Mesodermal cell (in vitro differentiated cells): ENCODE measurements at regions not wholly inside any gene's neighbourhood (a gene's known extent, or its start where the extent isn't known, plus 50 kb on each side); places are given as distances from the start of the nearest gene placed in this dataset.

Experiments
- H3K27ac ChIP-seq: 2 replicates; pipeline ENCODE4 v1.7.0; 2013; ENCODE audit warnings: mild to moderate bottlenecking, low read depth, low read length, moderate library complexity; ENCODE audit not compliant: severe bottlenecking
- H3K36me3 ChIP-seq: 2 replicates; pipeline ENCODE4 v1.7.1; 2013; ENCODE audit warnings: mild to moderate bottlenecking, low read length, moderate library complexity; ENCODE audit not compliant: control insufficient read depth, insufficient read depth
- H3K4me1 ChIP-seq: one replicate; pipeline ENCODE4 v1.7.1; 2013; ENCODE audit warnings: mild to moderate bottlenecking, low read length; ENCODE audit not compliant: insufficient read depth, control insufficient read depth, poor library complexity, severe bottlenecking
- H3K4me3 ChIP-seq: 2 replicates; pipeline ENCODE4 v1.7.0; 2013; ENCODE audit warnings: low read length, control low read depth, mild to moderate bottlenecking; ENCODE audit not compliant: insufficient read depth, poor library complexity, severe bottlenecking; ENCODE audit errors: extremely low read depth
- H3K9me3 ChIP-seq: 2 replicates; pipeline ENCODE4 v1.7.1; 2013; ENCODE audit warnings: mild to moderate bottlenecking, low read length, moderate library complexity; ENCODE audit not compliant: control insufficient read depth
- WGBS, 2 experiments: methylation state at CpG; one replicate each; pipeline ENCODE4 v1.1.5; 2013; ENCODE audit warnings: missing lambda C conversion rate in 2 of 2; ENCODE audit not compliant: insufficient coverage in 2 of 2; 5-methylcytosine and 5-hydroxymethylcytosine counted together

DNA sequence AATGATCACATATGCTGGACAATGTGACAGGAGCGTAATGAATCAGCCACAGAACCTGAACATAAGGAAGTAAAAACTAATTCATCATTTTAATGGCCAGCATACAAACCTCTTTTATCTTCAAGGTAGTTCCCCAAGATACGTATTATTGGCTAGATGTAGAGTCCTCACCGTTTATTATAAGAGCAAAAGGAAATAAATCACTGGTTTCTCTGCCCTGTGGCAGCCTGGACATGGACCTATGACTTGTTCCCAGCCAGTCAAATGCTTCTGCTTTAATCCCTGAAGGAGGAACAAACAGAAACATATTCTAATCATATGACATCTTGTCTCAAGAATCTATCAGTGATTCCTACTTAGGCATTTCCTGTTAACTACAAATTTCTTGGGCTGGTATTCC lies 86.8 kb upstream of the FAM241A start:
- no peaks in the 10 kb centered on the region for H3K9me3 ChIP-seq
- no peaks in the 10 kb centered on the region for H3K36me3 ChIP-seq
- H3K27ac ChIP-seq, result no peak overlapping the region
- H3K4me1 ChIP-seq, result peaks cover 10% of the 10 kb centered on the region
- H3K4me3 ChIP-seq, result no peak overlapping the region
- WGBS, 2 experiments, result 83 to 100% methylated on average over 2 of the region's 3 CpGs

DNA sequence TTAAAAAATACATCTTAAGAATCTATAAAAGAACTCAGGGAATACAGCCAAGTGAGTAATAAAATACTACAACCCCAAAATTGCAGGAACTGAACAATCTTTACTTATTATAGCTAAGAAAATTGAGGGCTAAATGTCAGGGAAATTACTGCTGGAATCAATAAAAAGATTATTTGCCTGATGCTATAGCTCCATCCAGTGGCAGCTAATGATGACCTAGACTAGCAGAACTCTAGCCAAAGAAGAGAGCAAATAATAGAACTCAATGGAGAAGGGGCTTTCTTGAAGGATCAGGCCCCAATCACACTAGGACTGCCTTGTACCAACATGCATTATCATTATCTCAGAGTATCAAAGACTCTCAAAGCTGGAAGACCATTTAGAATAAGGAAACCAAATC lies 85.0 kb upstream of the FAM241A start:
- H3K4me3 ChIP-seq, result no peak overlapping the region
- H3K9me3 ChIP-seq, result no peaks in the 10 kb centered on the region
- H3K27ac ChIP-seq, result no peak overlapping the region
- H3K36me3 ChIP-seq, result no peaks in the 10 kb centered on the region
- H3K4me1 ChIP-seq, result peaks cover 8% of the 10 kb centered on the region

DNA sequence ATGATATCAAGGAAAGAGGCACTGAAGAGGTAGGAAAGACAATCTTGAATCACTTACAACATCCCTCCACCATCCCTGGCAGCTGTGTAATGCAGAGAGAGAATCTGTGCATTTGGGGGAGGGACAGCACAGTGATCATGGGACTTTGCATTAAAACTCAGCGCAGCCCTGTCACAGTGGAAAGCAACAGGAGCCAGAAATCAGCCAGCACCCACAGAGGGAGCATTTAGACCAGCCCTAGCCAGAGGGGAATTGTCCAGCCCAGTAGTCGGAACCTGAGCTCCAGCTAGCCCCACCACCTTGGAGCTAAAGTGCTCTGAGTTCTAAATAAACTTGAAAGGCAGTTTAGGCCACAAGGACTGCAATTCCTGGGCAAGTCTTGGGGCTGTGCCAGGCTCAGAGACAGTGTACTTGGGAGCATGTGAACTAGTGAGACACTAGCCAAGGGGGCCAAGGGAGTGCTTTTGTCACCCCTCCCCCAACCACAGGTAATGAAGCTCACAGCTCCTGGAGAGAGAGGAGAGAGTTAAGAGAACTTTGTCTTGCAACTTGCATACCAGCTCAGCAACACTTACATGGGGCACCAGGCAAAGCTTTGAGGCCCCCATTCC lies 83.9 kb upstream of the FAM241A start:
- Histone ChIP-seq H3K9me3 (no peaks in the 10 kb centered on the region), H3K36me3 (no peaks in the 10 kb centered on the region), H3K27ac (no peak overlapping the region), H3K4me1 (peaks cover 8% of the 10 kb centered on the region), H3K4me3 (no peak overlapping the region)
- WGBS, 2 experiments, result 69 to 80% methylated on average over 1 to 2 of the region's 2 CpGs

DNA sequence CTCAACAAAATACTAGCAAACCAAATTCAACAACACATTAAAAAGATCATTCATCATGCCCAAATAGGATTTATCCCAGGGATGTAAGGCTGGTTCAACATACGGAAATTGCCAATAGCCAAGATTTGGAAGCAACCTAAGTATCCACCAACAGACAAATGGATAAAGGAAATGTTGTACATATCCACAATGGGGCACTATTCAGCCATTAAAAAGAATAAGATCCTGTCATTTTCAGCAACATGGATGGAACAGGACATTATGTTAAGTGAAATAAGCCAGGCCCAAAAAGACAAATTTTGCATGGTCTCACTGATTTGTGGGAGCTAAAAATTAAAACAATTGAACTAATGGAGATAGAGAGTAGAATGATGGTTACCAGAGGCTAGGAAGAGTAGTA lies 82.0 kb upstream of the FAM241A start:
- no peak overlapping the region for H3K27ac ChIP-seq
- H3K4me3 ChIP-seq, result no peak overlapping the region
- no CpG with 5 or more reads among the region's 1 CpG for WGBS, 2 experiments
- no peaks in the 10 kb centered on the region for H3K9me3 ChIP-seq
- H3K36me3 ChIP-seq, result no peaks in the 10 kb centered on the region
- peaks cover 6% of the 10 kb centered on the region for H3K4me1 ChIP-seq

DNA sequence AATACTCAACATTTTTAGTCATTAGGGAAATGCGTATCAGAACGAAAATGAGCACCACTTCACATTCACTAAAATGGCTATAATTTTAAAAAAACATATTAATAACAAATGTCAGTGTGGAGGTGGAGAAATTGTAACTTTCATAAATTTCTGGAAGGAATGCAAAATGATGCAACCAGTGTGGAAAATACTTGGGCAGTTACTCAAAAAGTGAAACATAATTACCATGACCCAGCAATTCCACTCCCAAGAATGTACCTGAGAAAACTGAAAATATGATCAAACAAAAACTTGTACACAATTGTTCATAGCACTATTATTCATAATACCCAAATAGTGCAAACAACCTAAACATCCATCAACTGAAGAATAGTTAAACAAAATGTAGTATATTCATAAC lies 76.1 kb upstream of the FAM241A start:
- Histone ChIP-seq H3K9me3 (peaks cover 11% of the 10 kb centered on the region), H3K27ac (no peak overlapping the region), H3K4me3 (no peak overlapping the region), H3K36me3 (no peaks in the 10 kb centered on the region), H3K4me1 (no peaks in the 10 kb centered on the region)
- WGBS, 2 experiments, result no CpG with 5 or more reads among the region's 2 CpGs

DNA sequence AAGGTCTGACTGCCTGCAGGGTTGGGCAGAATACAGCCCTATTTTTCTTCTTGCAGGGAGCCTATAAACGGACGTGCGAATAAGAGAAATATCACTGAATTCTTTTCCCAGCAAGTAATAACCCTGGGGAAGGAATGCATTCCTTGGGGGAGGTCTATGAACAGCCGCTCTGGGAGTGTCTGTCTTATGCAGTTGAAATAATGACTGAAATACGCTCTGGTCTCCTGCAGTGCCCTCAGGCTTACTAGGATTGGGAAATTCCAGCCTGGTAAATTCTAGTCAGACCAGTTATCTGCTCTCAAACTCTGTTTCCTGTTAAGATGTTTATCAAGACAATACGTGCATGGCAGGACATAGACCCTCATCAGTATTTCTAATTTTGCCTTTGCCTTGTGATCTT lies 72.1 kb upstream of the FAM241A start:
- no peak overlapping the region for H3K4me3 ChIP-seq

DNA sequence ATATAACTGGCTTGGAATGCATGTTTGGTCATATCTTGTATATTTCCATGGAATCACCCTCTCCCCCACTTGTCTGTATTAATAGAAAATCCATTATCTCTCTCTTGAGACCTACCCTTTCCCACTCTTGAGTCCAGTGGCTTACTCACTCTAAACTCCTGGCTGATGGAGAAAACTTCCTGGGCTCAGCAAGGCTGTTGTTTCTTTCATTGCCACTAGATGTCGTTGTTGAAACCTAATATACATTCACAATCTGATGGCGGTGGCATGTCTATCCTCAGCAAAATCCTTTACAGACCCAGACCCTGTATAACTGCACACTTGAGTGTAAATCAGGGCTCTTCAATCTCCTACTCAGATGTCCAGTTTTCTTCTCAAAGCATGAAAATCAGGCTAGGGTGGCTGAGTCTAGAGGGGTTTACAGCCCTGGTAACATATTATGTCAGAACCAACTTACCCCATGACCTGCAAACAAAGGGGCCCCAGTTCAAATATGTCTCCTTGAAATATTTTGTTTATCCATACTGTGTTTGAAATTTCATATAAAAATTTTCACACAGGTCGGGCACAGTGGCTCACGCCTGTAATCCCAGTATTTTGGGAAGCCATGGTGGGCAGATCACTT lies 70.0 kb upstream of the FAM241A start:
- Histone ChIP-seq H3K4me3 (no peak overlapping the region), H3K9me3 (peaks cover 11% of the 10 kb centered on the region), H3K36me3 (no peaks in the 10 kb centered on the region), H3K4me1 (no peaks in the 10 kb centered on the region), H3K27ac (no peak overlapping the region)
- 20 to 60% methylated on average over 1 of the region's 4 CpGs for WGBS, 2 experiments

More for the DNA sequence above, 72.1 kb upstream of the FAM241A start:
- Histone ChIP-seq H3K4me1 (no peaks in the 10 kb centered on the region), H3K36me3 (no peaks in the 10 kb centered on the region), H3K27ac (no peak overlapping the region), H3K9me3 (peaks cover 11% of the 10 kb centered on the region)
- 93 to 95% methylated on average over 2 to 3 of the region's 6 CpGs for WGBS, 2 experiments

DNA sequence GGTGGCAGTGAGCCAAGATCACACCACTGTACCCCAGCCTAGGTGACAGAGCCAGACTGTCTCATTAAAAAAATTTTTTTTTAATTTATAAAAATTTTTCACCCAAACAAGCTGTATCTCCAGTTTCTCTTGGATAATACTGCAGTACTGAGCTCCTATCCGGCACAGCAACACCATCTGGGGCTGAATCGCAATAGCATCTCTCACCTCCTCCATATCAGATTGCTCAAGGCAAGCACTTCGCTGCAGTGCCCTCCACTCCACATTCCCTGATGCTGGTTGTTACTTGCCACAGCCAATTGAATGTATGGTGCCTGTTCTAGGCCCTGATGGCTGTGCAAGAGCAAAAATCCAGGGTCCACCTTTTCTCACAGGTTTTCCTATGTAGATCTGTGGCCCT lies 69.3 kb upstream of the FAM241A start:
- Histone ChIP-seq H3K36me3 (no peaks in the 10 kb centered on the region), H3K4me1 (no peaks in the 10 kb centered on the region), H3K4me3 (no peak overlapping the region), H3K27ac (no peak overlapping the region), H3K9me3 (peaks cover 11% of the 10 kb centered on the region)
- WGBS, 2 experiments, result 94 to 97% methylated on average over 3 of the region's 3 CpGs

DNA sequence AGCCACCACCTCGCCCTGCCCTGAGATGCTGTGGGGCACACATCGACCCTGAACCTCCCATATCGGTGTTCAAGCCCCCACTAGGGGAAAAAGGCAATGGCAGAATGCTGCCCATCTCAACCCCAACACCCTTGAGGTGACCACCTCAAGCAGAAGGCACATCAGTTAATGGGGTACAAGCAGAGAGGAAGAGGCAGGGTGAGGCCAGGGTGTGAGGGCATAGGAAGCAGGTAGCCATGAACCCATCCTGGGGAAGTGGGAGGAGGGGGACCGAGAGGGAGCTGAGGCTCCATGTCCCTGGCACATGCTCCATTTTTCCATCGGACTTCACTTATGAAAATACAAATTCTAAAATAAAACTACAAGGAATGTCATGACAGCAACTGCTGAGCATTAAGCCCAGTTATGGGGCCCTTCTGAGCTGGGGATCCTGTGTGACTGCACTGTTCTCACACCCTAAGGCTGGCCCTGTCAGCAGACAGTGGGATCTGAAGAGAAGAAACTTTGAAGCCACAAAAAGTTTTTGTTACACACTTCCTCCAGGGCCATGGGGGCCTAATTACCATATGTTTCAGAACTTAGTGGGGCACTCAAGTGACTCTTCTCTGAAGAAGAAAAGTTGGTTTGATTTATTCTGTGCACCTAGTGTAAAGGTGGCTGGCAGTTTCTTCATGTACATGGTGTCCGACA lies 68.2 kb upstream of the FAM241A start:
- H3K4me1 ChIP-seq, result no peaks in the 10 kb centered on the region
- no peaks in the 10 kb centered on the region for H3K36me3 ChIP-seq
- no peak overlapping the region for H3K27ac ChIP-seq
- H3K9me3 ChIP-seq, result peaks cover 11% of the 10 kb centered on the region
- 83 to 87% methylated on average over 2 to 4 of the region's 6 CpGs for WGBS, 2 experiments
- no peak overlapping the region for H3K4me3 ChIP-seq

DNA sequence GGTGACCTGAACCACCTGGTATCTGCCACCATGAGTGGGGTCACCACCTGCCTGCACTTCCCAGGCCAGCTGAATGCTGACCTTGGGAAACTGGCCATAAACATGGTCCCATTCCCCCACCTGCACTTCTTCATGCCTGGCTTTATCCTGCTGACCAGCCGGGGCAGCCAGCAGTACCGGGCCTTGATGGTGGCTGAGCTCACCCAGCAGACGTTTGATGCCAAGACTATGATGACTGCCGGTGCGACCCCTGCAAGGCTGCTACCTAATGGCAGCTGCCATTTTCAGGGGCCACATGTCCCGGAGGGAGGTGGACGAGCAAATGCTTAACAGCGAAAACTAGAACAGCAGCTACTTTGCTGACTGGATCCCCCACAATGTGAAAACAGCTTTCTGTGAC lies 67.5 kb upstream of the FAM241A start:
- Histone ChIP-seq H3K4me3 (no peak overlapping the region), H3K9me3 (peaks cover 10% of the 10 kb centered on the region), H3K27ac (no peak overlapping the region), H3K4me1 (no peaks in the 10 kb centered on the region), H3K36me3 (no peaks in the 10 kb centered on the region)
- WGBS, 2 experiments, result 94 to 98% methylated on average over 7 to 8 of the region's 8 CpGs

DNA sequence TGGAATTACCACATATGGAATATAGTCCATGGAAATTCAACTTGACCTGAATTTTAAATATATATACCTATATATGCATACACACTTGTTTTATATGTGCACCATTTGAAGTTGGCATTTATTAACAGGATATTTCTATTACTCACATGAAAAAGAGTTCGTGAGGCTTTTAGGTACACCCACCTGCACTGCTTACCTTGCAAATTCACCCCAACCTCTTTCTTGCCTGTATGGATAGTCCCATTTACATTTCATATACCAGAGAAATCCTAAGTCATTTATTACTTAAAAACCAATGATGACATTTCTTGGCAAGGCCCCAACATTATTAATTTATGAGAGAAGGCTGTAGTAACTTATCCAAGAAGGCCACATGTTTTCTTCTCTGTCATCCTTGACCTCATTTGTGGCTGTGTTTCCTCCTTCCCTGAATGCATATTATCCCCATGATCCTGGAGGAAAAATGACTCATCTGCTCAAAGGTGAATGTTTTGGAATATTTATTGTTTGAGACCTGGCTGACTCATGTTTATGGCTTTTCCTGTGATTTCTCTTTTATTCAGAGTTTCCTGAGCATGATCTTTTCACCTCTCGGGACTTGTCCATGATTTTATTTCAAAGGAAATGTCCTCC lies 62.2 kb upstream of the FAM241A start:
- Histone ChIP-seq H3K4me3 (no peak overlapping the region), H3K9me3 (no peaks in the 10 kb centered on the region), H3K4me1 (peaks cover 17% of the 10 kb centered on the region), H3K27ac (peak overlapping the region; percentile 43), H3K36me3 (no peaks in the 10 kb centered on the region)
- 80 to 100% methylated on average over 1 to 2 of the region's 2 CpGs for WGBS, 2 experiments
